ENCODE measurements at regions not wholly inside any gene's neighbourhood (a gene's known extent, or its start where the extent isn't known, plus 50 kb on each side); places are given as distances from the start of the nearest gene placed in this dataset.

- no peak overlapping the region for H3K4me3 ChIP-seq (ENCODE audit: low read depth, low read length)
- no peaks in the 10 kb centered on the region for H3K36me3 ChIP-seq
- H3K27me3 ChIP-seq (ENCODE audit: insufficient read depth, low read depth, severe bottlenecking) = no peaks in the 10 kb centered on the region
- H3K9me3 ChIP-seq (ENCODE audit: severe bottlenecking) = no peaks in the 10 kb centered on the region
- no peak overlapping the region for H3K27ac ChIP-seq
- no peak for DNase-seq
- TF ChIP-seq CTCF (IDR thresholded peaks at IDR 0.05; ENCODE audit: low read depth, low read length) = no peak
Measured at GRCh38 chr13:74253161-74253560, 119.0 kb upstream of the KLF12 start.

GRCh38 chr13:74251778-74252519, 117.7 kb upstream of the KLF12 start:
- H3K4me3 ChIP-seq (ENCODE audit: low read depth, low read length) = no peak overlapping the region
- H3K9me3 ChIP-seq (ENCODE audit: severe bottlenecking) = no peaks in the 10 kb centered on the region
- no peak for DNase-seq
- H3K36me3 ChIP-seq = no peaks in the 10 kb centered on the region
- H3K27me3 ChIP-seq (ENCODE audit: insufficient read depth, low read depth, severe bottlenecking) = no peaks in the 10 kb centered on the region
- no peak for TF ChIP-seq CTCF (IDR thresholded peaks at IDR 0.05; ENCODE audit: low read depth, low read length)
- H3K27ac ChIP-seq = no peak overlapping the region

- Histone ChIP-seq H3K9me3 (ENCODE audit: severe bottlenecking) (no peaks in the 10 kb centered on the region), H3K36me3 (no peaks in the 10 kb centered on the region), H3K4me3 (ENCODE audit: low read depth, low read length) (no peak overlapping the region), H3K27ac (no peak overlapping the region), H3K27me3 (ENCODE audit: insufficient read depth, low read depth, severe bottlenecking) (no peaks in the 10 kb centered on the region)
- no peak for DNase-seq
- TF ChIP-seq CTCF (IDR thresholded peaks at IDR 0.05; ENCODE audit: low read depth, low read length) = no peak
Measured at GRCh38 chr13:74250738-74251190, 116.6 kb upstream of the KLF12 start.

- Histone ChIP-seq H3K27ac (no peak overlapping the region), H3K9me3 (ENCODE audit: severe bottlenecking) (no peaks in the 10 kb centered on the region), H3K27me3 (ENCODE audit: insufficient read depth, low read depth, severe bottlenecking) (no peaks in the 10 kb centered on the region), H3K4me3 (ENCODE audit: low read depth, low read length) (no peak overlapping the region), H3K36me3 (no peaks in the 10 kb centered on the region)
- DNase-seq = no peak
- TF ChIP-seq CTCF (IDR thresholded peaks at IDR 0.05; ENCODE audit: low read depth, low read length) = no peak
Measured at GRCh38 chr13:74248477-74248876, 114.3 kb upstream of the KLF12 start.

GRCh38 chr13:74246487-74246886, 112.3 kb upstream of the KLF12 start:
- Histone ChIP-seq H3K9me3 (ENCODE audit: severe bottlenecking) (no peaks in the 10 kb centered on the region), H3K36me3 (no peaks in the 10 kb centered on the region), H3K27me3 (ENCODE audit: insufficient read depth, low read depth, severe bottlenecking) (no peaks in the 10 kb centered on the region), H3K27ac (no peak overlapping the region), H3K4me3 (ENCODE audit: low read depth, low read length) (no peak overlapping the region)
- TF ChIP-seq CTCF (IDR thresholded peaks at IDR 0.05; ENCODE audit: low read depth, low read length) = no peak
- no peak for DNase-seq

All from WERI-Rb-1 (cell line).